ENCODE measurements at regions not wholly inside any gene's neighbourhood (a gene's known extent, or its start where the extent isn't known, plus 50 kb on each side); places are given as distances from the start of the nearest gene placed in this dataset.

GRCh38 chr7:153381275-153382040, 621.9 kb downstream of the ACTR3B start:
- ChIA-PET CTCF (no interaction called here), POLR2A (no interaction called here)
- no peaks in the 10 kb centered on the region for H3K36me3 ChIP-seq (ENCODE audit: control insufficient read depth in 2 of 2, extremely low read depth in 1 of 2, insufficient read depth in 1 of 2, low read length in 1 of 2)
- H3K27ac ChIP-seq (ENCODE audit: low read length) = no peak overlapping the region
- no peak overlapping the region for H3K27ac Mint-ChIP-seq
- 11% methylated on average over 10 of the region's 13 CpGs for WGBS (ENCODE audit: insufficient coverage)
- peaks cover 4 to 5% of the 10 kb centered on the region in 2 donors for H3K27me3 Mint-ChIP-seq
- H3K9me3 ChIP-seq = no peaks in the 10 kb centered on the region
- no peaks in the 10 kb centered on the region for H3K27me3 ChIP-seq (replicated peaks in 1 of 2; ENCODE audit: control insufficient read depth in 2 of 2, extremely low read depth in 1 of 2, insufficient read depth in 2 of 2, low read length in 1 of 2)
- H3K4me3 Mint-ChIP-seq = no peak overlapping the region
- no peaks in the 10 kb centered on the region for H3K4me1 ChIP-seq (ENCODE audit: control insufficient read depth in 1 of 2, extremely low read depth in 1 of 2, insufficient read depth in 2 of 2, low read length in 2 of 2)
- H3K4me1 Mint-ChIP-seq = no peaks in the 10 kb centered on the region
- H3K4me3 ChIP-seq (ENCODE audit: control insufficient read depth in 1 of 2, extremely low read depth in 1 of 2, low read length in 1 of 2) = no peak overlapping the region
- no peaks in the 10 kb centered on the region for H3K36me3 Mint-ChIP-seq
- DNase-seq = no peak
- no peak for ATAC-seq (replicated peaks in 1 of 4)
- peaks cover 0 to 16% (median 0%) of the 10 kb centered on the region in 3 donors for H3K9me3 Mint-ChIP-seq

GRCh38 chr7:153382641-153383101, 623.1 kb downstream of the ACTR3B start:
- Mint-ChIP-seq H3K27me3 (peaks cover 4 to 5% of the 10 kb centered on the region in 2 donors), H3K36me3 (no peaks in the 10 kb centered on the region), H3K4me3 (no peak overlapping the region), H3K9me3 (peaks cover 0 to 21% (median 5%) of the 10 kb centered on the region in 3 donors), H3K27ac (no peak overlapping the region), H3K4me1 (no peaks in the 10 kb centered on the region)
- no peak overlapping the region for H3K27ac ChIP-seq (ENCODE audit: low read length)
- no peaks in the 10 kb centered on the region for H3K9me3 ChIP-seq
- no peaks in the 10 kb centered on the region for H3K27me3 ChIP-seq (replicated peaks in 1 of 2; ENCODE audit: control insufficient read depth in 2 of 2, extremely low read depth in 1 of 2, insufficient read depth in 2 of 2, low read length in 1 of 2)
- CTCF ChIA-PET = no interaction called here
- POLR2A ChIA-PET = no interaction called here
- H3K4me3 ChIP-seq (ENCODE audit: control insufficient read depth in 1 of 2, extremely low read depth in 1 of 2, low read length in 1 of 2) = no peak overlapping the region
- no peak for ATAC-seq (replicated peaks in 1 of 4)
- no peaks in the 10 kb centered on the region for H3K36me3 ChIP-seq (ENCODE audit: control insufficient read depth in 2 of 2, extremely low read depth in 1 of 2, insufficient read depth in 1 of 2, low read length in 1 of 2)
- DNase-seq = no peak
- H3K4me1 ChIP-seq (ENCODE audit: control insufficient read depth in 1 of 2, extremely low read depth in 1 of 2, insufficient read depth in 2 of 2, low read length in 2 of 2) = no peaks in the 10 kb centered on the region
- WGBS (ENCODE audit: insufficient coverage) = 50% methylated on average over 1 of the region's 8 CpGs

- Mint-ChIP-seq H3K27ac (no peak overlapping the region), H3K36me3 (no peaks in the 10 kb centered on the region), H3K4me3 (no peak overlapping the region), H3K4me1 (no peaks in the 10 kb centered on the region), H3K27me3 (peaks cover 4 to 5% of the 10 kb centered on the region in 2 donors), H3K9me3 (peaks cover 0 to 23% (median 6%) of the 10 kb centered on the region in 3 donors)
- no peaks in the 10 kb centered on the region for H3K27me3 ChIP-seq (replicated peaks in 1 of 2; ENCODE audit: control insufficient read depth in 2 of 2, extremely low read depth in 1 of 2, insufficient read depth in 2 of 2, low read length in 1 of 2)
- H3K27ac ChIP-seq (ENCODE audit: low read length) = no peak overlapping the region
- no CpG with 5 or more reads among the region's 1 CpG for WGBS (ENCODE audit: insufficient coverage)
- no peak for ATAC-seq (replicated peaks in 1 of 4)
- DNase-seq = no peak
- H3K4me3 ChIP-seq (ENCODE audit: control insufficient read depth in 1 of 2, extremely low read depth in 1 of 2, low read length in 1 of 2) = no peak overlapping the region
- H3K4me1 ChIP-seq (ENCODE audit: control insufficient read depth in 1 of 2, extremely low read depth in 1 of 2, insufficient read depth in 2 of 2, low read length in 2 of 2) = no peaks in the 10 kb centered on the region
- no peaks in the 10 kb centered on the region for H3K36me3 ChIP-seq (ENCODE audit: control insufficient read depth in 2 of 2, extremely low read depth in 1 of 2, insufficient read depth in 1 of 2, low read length in 1 of 2)
- ChIA-PET CTCF (interaction anchor here in 1 of 2 donors (0.6 kb wide), 1 partner anchor 192 kb away, joined by 3 read pairs; no protein-coding TSS in a partner anchor), POLR2A (no interaction called here)
- H3K9me3 ChIP-seq = no peaks in the 10 kb centered on the region
Observed at GRCh38 chr7:153383781-153384180, 624.2 kb downstream of the ACTR3B start.

DNA sequence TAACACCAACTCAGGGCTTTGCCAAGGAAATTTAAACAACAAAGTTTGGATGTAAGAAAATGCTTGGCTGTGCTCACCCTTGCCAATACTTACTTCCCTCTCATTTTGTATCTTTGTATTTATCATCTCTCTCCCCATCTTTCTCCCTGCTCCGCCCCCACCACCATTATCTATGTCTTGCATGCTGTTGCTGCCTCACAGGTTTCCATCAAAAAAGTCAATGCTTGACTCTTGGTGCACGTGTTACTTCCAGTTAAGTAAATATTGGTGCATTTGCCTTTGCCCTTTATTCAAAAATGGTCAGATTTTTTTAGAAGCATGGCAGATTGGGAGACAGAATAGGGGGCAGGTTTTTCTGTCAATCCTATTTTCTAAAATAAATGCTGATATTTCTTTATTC, 626.0 kb downstream of the ACTR3B start:
- H3K36me3 ChIP-seq (ENCODE audit: control insufficient read depth in 2 of 2, extremely low read depth in 1 of 2, insufficient read depth in 1 of 2, low read length in 1 of 2) = no peaks in the 10 kb centered on the region
- DNase-seq (no peak), ATAC-seq (replicated peaks in 1 of 4) (no peak)
- Mint-ChIP-seq H3K36me3 (no peaks in the 10 kb centered on the region), H3K9me3 (peaks cover 7 to 21% (median 18%) of the 10 kb centered on the region in 3 donors), H3K27ac (no peak overlapping the region), H3K4me1 (no peaks in the 10 kb centered on the region), H3K27me3 (peaks cover 4 to 5% of the 10 kb centered on the region in 2 donors), H3K4me3 (no peak overlapping the region)
- H3K9me3 ChIP-seq = no peaks in the 10 kb centered on the region
- ChIA-PET POLR2A (interaction anchor here in 1 of 2 donors (0.7 kb wide), 1 partner anchor 1112 kb away, joined by 5 read pairs; no protein-coding TSS in a partner anchor), CTCF (interaction anchor here in 1 of 2 donors (0.7 kb wide), 1 partner anchor 525 kb away, joined by 7 read pairs; no protein-coding TSS in a partner anchor)
- H3K4me1 ChIP-seq (ENCODE audit: control insufficient read depth in 1 of 2, extremely low read depth in 1 of 2, insufficient read depth in 2 of 2, low read length in 2 of 2) = no peaks in the 10 kb centered on the region
- no peak overlapping the region for H3K27ac ChIP-seq (ENCODE audit: low read length)
- H3K27me3 ChIP-seq (replicated peaks in 1 of 2; ENCODE audit: control insufficient read depth in 2 of 2, extremely low read depth in 1 of 2, insufficient read depth in 2 of 2, low read length in 1 of 2) = no peaks in the 10 kb centered on the region
- no peak overlapping the region for H3K4me3 ChIP-seq (ENCODE audit: control insufficient read depth in 1 of 2, extremely low read depth in 1 of 2, low read length in 1 of 2)
- WGBS (ENCODE audit: insufficient coverage) = 44% methylated on average over 1 of the region's 2 CpGs

DNA sequence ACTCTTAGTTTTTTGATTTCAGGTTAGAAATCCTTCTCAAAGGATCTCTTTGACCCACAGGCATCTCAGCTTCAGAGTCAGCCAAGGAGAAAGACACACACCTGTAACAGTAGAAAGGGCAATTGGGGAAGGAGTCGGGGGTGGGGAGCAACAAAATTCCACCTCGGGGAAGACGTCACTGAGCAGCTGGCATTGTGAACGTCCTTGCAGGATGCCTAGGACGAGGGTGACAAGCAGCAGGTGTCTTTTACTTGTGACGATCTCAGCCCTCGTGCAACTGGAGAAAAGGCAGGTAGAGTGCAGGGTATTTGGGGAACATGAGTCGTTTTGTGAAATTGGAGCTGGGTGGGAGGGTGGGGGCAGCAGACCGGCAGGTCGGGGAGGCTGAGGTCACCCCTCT, 627.0 kb downstream of the ACTR3B start:
- Histone ChIP-seq H3K36me3 (ENCODE audit: control insufficient read depth in 2 of 2, extremely low read depth in 1 of 2, insufficient read depth in 1 of 2, low read length in 1 of 2) (no peaks in the 10 kb centered on the region), H3K4me1 (ENCODE audit: control insufficient read depth in 1 of 2, extremely low read depth in 1 of 2, insufficient read depth in 2 of 2, low read length in 2 of 2) (no peaks in the 10 kb centered on the region), H3K27me3 (replicated peaks in 1 of 2; ENCODE audit: control insufficient read depth in 2 of 2, extremely low read depth in 1 of 2, insufficient read depth in 2 of 2, low read length in 1 of 2) (no peaks in the 10 kb centered on the region), H3K4me3 (ENCODE audit: control insufficient read depth in 1 of 2, extremely low read depth in 1 of 2, low read length in 1 of 2) (no peak overlapping the region), H3K27ac (ENCODE audit: low read length) (no peak overlapping the region), H3K9me3 (no peaks in the 10 kb centered on the region)
- POLR2A ChIA-PET = no interaction called here
- no peaks in the 10 kb centered on the region for H3K4me1 Mint-ChIP-seq
- DNase-seq (no peak), ATAC-seq (replicated peaks in 1 of 4) (no peak)
- no peaks in the 10 kb centered on the region for H3K36me3 Mint-ChIP-seq
- 48% methylated on average over 6 of the region's 10 CpGs for WGBS (ENCODE audit: insufficient coverage)
- H3K4me3 Mint-ChIP-seq = no peak overlapping the region
- H3K27me3 Mint-ChIP-seq = peaks cover 0 to 5% of the 10 kb centered on the region in 2 donors
- CTCF ChIA-PET = interaction anchor here in 1 of 2 donors (0.6 kb wide), 1 partner anchor 11 kb away, joined by 3 read pairs; no protein-coding TSS in a partner anchor
- H3K27ac Mint-ChIP-seq = no peak overlapping the region
- H3K9me3 Mint-ChIP-seq = peaks cover 10 to 31% (median 29%) of the 10 kb centered on the region in 3 donors

GRCh38 chr7:153388611-153389010, 629.1 kb downstream of the ACTR3B start:
- no peak overlapping the region for H3K4me3 ChIP-seq (ENCODE audit: control insufficient read depth in 1 of 2, extremely low read depth in 1 of 2, low read length in 1 of 2)
- H3K4me1 Mint-ChIP-seq = no peaks in the 10 kb centered on the region
- no peak for ATAC-seq (replicated peaks in 1 of 4)
- H3K27me3 Mint-ChIP-seq = no peaks in the 10 kb centered on the region
- H3K36me3 Mint-ChIP-seq = no peaks in the 10 kb centered on the region
- DNase-seq = no peak
- H3K9me3 ChIP-seq = peaks cover 2% of the 10 kb centered on the region
- H3K4me1 ChIP-seq (ENCODE audit: control insufficient read depth in 1 of 2, extremely low read depth in 1 of 2, insufficient read depth in 2 of 2, low read length in 2 of 2) = no peaks in the 10 kb centered on the region
- H3K27ac Mint-ChIP-seq = no peak overlapping the region
- no peaks in the 10 kb centered on the region for H3K27me3 ChIP-seq (replicated peaks in 1 of 2; ENCODE audit: control insufficient read depth in 2 of 2, extremely low read depth in 1 of 2, insufficient read depth in 2 of 2, low read length in 1 of 2)
- H3K36me3 ChIP-seq (ENCODE audit: control insufficient read depth in 2 of 2, extremely low read depth in 1 of 2, insufficient read depth in 1 of 2, low read length in 1 of 2) = no peaks in the 10 kb centered on the region
- H3K9me3 Mint-ChIP-seq = peaks cover 16 to 39% (median 38%) of the 10 kb centered on the region in 3 donors
- POLR2A ChIA-PET = no interaction called here
- CTCF ChIA-PET = no interaction called here
- H3K4me3 Mint-ChIP-seq = no peak overlapping the region
- H3K27ac ChIP-seq (ENCODE audit: low read length) = no peak overlapping the region

Data from T-cell (primary cell).